ENCODE measurements at regions not wholly inside any gene's neighbourhood (a gene's known extent, or its start where the extent isn't known, plus 50 kb on each side); places are given as distances from the start of the nearest gene placed in this dataset.
"Not testable (repeated sequence)": the region's sequence is repeated elsewhere in the genome, so short reads cannot be mapped to it uniquely, and the experiment has no call there.

DNA sequence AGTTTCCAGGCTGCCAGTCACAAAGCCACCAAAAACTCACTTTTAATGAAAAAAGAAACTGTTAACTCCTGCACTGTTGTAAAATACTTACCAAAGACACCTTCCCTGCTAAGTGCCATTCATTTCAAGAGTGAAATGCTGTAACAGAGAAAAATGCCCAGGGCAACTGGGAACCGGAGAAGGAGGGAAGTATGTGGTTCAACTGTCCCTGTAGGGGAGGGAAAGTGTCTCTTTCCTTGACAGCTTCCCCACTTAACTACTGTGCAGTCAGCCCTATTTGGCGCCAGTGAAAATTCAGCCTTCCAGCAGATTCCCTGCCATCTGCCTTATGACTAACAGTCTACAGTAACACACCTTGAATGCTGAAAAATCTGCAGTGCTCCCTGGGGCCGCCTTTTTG, 789.0 kb downstream of the DIAPH3 start:
- no peak for DNase-seq

DNA sequence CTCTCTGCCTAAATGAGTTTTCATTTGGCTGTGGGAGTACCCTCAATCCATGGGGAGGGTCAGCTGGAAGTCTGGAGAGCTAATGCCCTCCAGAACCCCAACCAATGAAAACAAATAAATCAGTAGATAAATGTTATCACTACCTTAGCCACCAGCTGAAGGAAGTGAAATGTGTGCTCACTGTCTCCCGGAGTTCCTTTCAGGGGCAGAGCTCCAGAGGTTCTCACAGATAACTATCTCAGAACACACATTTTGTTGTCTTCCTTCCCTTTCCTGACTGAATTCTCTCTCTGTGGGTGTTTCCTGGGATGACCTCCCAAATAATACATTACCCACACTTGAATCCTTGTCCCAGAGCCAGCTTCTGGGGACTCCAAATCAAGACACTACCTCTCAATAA, 779.6 kb downstream of the DIAPH3 start:
- no peak for DNase-seq

DNA sequence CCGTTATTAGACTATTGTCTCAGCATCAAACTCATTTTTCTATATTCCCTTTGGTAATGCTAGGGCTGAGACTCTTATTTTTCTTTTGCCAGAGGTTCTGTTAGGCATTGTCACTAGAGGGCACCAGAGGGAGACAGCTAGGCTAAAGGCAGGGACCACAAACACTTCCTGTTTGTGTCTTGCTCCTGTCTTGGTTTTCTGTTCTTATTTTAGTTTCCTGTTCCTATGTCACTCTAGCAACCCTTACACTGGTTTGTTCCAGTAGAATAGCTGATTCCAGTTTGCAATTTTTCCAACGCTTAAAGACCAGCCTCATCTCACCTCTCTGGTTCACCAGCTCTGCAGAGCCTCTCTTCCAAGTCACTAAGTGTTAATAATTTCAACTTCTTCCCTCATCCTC, 772.0 kb downstream of the DIAPH3 start:
- DNase-seq = peak in 2 of 4 experiments; percentile 4 to 20

DNA sequence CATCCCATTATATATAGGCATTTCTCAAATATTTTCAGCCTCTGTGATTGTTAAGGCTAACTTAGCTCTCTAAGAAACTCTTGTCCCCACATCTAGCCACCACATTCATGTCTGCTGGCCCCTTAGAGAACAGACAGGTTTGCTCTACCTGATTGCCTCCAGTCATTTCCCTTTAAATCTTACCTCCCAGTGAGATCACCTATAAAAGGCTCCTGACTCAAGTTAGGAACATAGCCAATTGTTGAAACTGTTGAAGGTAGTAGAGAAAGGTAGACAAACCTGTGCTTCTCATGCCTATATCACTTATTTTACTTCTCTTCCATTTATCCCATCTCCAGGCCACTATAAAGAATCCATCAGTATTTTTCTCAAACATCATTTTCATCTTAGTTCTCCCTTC, 771.4 kb downstream of the DIAPH3 start:
- DNase-seq = no peak

DNA sequence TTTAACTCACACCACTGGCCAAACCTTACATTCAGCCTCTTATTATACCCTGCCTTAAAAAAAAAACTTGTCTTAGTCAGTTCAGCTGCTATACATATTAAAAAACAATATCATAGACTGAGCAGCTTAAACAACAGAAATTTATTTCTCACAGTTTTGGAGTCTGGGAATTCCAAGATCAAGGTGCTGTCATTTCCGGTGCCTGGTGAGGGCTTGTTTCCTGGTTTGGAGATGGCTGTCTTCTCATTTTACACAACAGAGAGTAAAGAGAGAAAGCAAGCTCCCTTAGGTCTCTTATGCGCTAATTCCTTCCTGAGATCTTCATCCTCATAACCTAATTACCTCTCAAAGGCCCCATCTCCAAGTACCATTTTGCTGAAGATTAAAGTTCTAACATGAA, 769.2 kb downstream of the DIAPH3 start:
- no peak for DNase-seq

DNA sequence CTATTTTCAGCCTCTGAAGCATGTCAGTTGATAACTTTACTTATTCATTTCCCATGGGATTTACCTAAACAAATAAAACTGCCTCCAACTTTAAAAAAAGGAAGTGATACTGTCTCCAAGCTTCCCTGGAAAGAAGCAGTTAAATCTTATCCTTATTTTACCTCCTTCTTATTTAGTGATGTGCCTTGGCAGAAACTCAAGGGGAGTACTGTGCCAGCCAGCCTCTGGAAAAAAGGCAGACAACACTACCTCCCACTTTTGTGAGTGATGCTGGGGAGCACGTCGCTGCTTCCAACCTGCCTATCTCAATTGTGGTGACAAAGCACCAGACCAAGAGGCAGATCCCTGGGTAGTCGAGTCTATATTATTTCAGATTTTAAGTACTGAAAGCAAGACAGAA, 765.6 kb downstream of the DIAPH3 start:
- no peak for DNase-seq

DNA sequence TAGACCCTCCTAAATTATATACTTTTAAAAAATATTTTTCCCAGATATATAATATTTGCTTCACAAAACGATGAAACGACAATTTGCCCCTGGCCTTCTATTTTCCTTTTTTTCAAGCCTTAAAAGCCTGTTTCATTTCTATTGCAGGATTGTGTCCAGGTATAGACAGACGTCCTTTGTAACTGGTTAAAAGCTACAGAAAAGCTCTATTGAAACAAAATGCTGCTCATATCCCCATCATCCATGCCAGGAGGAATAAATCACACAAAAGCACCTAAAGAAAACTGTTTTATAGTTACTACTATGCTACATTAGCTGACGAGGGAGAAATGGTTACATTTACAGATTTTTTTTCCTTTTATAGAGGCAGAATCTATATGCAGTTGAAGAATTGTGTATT, 765.1 kb downstream of the DIAPH3 start:
- no peak for DNase-seq

DNA sequence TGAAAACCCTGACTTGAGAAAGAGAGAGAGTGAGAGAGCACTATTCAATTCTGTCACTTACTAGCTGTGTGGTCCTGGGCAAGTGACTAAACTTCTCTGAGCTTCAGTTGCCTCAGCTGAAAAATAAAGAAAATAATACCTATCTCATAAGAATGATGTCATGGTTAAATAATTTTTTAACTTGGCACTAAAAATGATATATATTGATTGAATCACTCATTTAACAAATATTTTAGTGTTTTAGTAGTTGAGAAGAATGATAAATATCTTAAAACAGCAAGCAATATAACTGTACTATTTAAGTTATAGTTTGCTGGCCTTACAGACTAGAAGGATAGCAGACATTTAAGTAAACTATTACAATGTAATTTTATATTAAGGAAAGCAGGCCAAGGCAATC, 764.2 kb downstream of the DIAPH3 start:
- no peak for DNase-seq

DNA sequence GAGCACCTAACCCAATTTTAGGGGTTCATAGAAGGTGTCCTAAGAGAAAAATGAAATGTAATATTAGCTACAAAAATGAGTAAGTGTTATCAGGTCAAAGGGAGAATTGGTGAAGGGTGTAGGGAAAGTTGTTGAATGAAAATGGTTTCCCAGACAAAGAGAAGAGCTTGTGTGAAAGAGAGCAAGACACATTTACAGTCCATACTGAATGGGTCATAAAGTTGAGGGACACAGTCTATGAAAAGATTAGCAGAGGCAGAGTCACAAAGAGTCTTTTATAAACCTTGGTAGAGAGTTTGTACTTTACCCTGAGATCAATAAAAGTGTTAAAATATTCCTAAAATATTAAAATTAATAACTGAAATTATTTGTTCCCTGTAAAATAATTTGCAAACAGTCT, 759.4 kb downstream of the DIAPH3 start:
- DNase-seq = no peak

DNA sequence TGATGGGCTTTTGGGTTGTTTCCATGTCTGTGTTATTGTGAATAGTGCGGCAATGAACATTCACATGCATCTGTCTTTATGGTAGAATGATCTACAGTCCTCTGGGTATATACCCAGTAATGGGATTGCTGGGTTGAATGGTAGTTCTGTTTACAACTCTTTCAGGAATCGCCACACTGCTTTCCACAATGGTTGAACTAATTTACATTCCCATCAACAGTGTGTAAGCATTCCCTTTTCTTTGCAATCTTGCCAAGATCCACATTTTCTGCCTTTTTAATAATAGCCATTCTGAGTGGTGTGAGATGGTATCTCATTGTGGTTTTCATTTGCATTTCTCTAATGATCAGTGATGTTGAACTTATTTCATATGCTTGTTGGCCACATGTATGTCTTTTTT, 756.5 kb downstream of the DIAPH3 start:
- DNase-seq = not testable (repeated sequence)

DNA sequence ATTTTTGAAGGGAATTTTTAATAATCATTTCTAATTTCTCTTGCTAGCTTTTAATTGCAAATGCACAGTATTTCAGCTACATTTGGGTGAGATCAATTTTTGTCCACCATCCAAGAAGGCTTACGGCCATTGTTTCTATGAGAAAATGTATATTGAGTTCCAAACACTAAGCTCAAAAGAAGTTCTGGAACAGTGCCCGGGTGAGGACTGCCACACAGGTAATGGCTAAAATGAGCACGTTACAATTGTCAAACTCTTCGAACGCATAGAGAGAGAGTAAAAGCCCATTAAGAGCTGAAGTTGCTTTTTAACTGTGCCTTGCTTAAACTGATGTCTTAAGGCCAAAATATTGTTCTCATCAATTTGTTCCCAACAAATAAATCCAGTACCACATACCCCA, 755.0 kb downstream of the DIAPH3 start:
- DNase-seq = no peak

DNA sequence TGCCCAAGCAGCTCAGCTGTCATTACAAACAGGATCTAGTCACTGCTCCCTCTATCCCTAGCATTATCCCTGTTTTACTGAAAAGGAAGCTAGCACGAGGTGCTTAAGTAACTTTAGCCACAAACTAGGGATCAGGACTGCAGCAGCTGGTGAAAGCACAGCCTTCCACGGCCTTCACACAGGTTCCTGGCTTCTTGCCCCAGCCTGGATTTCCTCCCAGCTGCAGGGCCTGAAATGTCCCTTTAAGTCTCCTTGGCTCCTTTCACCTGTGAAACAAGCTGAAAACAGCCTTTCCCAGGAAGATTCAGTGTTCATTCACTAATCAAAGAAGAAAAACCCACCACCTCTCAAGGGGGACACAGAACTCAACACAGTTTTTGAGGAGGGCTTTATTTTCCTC, 754.5 kb downstream of the DIAPH3 start:
- DNase-seq = no peak

DNA sequence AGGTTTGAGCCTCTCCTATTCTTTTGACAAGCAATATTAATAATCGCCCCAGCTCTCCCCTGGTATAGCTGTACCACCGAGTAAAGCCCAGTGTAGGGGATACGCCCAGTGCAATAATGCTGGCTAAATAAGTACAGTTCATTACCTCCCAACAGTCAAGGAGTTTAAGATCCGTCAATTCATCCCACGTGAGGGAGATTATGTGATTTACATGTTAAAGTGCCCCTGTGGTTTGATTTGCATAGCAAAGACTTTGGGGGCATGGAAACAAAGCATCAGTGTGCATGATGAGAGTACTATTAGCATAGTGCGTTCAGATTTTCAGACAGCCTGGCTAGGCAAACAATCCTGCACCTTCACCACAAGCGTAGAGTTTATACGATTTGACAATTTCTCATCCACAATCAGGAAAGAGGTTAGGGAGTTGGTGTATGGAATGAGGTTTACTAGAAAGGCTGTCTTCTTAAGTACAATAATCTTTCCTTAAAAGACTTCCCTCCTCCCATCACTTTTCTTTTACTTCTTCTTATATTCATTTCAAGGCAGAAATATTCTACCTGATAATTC, 754.0 kb downstream of the DIAPH3 start:
- DNase-seq = no peak

DNA sequence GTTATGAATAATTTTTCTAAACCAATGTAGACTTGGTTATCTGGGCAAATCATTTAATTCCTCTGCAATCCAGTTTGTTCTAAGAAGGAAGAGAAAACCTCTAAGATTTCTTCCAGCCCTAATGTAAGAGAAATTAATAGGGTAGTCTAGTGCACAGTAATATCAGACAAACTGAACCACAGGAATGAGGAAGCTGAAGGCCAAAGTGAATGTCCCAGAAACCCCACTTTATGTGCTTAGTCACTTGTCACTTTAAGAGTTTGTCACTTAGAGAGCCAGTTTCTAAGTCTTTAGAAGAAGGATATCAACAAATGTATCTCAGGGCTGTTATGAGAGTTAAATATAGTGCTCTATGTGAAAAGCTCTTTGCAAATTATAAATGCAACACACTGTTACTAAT, 750.6 kb downstream of the DIAPH3 start:
- DNase-seq = no peak

DNA sequence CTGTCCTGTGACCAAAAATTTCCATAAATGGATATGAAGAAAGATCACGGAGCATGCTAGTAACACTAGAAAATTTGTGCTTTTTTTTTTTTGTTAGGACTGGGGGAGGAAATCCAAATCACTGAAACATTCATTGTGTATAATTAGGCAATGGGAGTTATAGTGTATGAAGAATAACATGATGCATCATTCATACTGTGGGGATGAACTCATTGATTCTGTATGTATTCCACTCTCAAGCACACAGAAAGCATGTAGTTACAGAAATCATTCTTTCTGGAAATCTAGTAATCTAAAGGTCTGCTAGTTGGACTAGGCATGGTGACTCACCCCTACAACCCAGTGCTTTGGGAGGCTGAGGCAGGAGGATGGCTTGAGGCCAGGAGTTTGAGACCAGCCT, 749.7 kb downstream of the DIAPH3 start:
- no peak for DNase-seq

DNA sequence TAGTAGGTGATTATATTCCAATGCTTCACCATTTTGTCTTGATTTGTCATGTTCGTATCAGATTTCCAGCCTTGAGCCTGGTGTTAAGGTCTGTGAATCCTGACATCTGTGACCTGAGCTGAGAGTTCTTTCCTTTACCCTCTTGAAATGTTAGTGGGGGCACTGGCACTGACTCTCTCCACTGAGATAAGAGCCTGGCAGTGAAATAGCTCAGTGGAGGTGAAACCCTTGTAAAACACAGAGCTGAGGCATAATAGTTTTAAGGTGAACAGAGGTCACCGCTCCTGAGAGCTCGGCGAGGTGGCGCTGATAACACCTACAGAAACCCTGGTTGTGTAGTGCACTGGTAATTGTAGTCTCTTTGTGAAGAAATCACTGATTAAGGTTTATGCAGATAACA, 748.2 kb downstream of the DIAPH3 start:
- no peak for DNase-seq

DNA sequence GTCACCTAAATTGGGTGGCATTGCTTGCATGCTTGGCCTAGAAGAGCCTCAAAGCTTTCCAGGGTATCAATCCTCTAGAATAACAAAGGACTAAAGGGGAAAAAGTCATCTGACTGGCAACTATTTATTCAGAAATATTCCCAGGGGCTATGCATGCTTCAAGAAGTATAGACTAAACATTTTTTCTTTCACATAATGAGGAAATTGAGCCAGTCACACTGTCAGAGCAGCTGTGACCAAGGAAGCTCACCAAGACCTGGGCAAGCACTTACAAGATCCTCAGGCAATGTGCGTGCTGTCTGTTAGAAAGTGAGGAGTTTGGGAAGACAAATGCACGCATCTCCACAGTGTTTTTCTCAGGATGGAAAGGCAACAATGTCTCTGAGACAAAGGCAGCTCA, 747.2 kb downstream of the DIAPH3 start:
- no peak for DNase-seq

DNA sequence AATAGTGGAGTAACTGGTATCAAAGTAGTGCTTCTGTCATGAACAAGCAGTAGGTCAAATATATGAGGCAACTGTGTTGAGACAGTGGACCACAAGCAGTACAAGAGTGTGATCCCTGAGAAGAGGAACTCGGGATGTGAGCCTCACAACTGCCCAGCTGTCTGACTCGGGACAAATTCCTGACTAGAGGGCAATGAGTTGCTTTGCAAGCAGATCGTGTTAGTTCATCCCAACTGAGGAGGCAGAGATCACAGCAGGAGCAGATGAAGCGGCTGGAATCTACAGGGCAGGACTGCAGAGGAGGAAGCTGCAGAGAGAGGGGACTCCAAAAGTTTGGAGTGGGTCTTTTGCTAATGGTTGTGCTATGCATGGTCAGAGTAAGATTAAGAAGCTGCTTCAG, 741.1 kb downstream of the DIAPH3 start:
- DNase-seq = no peak

DNA sequence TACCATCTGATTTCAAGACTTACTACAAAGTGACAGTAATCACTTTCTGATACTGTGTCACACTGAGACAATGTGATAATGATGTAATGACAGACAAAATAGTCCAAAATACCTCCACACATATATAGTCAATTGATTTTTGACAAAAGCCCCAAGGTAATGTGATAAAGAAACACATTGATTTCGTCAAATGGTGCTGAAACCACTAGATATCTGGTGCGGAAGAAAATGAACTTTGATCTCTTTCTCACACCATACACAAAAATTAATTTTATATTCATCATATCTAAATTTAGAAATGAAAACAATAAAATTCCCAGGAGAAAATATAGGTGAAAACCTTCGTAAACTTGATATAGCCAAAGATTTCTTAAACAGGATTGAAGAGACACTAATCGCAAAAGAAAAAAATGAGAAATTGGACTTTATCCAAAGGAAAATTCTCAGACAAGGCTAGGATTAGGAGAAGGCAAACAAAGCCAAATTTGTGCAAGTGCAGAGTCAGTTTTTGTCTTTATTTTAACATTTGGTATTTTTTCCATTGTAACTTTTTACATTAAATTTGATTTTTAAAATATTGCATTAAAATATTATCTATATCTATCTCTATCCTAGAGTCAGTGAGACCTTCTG, 739.9 kb downstream of the DIAPH3 start:
- DNase-seq = no peak

DNA sequence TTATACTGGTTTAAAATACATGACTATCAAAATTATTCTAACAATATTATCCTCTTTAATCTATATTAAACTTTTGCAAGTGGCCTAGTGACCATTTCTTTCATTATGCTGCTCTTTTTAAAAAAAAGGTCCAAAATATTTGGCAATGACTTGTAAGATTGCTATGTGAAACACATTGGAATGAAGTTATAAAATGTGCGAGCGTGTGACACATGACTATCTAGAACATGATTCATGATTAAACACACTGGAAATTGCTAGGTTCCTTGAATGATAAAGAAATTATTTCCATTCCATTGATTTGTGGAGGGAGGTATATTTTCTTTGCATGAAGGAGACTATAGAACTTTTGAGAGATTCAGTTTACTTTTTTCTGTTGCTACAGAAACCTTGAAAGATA, 739.1 kb downstream of the DIAPH3 start:
- no peak for DNase-seq

DNA sequence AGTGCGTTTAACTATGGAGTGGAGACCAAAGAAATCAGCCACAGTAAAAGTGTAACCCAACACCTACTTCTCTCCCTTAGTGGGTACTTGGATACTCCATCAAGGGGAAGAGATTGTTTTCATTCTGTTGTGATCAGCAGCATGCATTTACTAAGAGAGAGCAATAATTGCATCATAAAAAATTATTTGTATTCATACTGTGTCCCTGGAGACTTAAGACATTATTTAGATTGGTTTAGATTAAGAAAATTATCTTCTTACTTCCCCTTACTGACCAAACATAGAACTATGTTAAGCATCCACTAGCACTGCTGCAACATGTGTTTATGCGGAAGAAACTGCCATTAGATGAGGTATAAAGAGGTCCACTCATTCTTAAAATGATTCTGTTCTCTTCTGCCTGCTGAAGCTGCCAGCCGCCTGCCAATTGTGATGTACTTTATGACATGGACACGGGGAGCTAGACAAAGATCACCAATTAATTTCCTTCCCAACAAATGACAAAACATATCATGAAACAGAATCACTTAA, 738.5 kb downstream of the DIAPH3 start:
- no peak for DNase-seq

DNA sequence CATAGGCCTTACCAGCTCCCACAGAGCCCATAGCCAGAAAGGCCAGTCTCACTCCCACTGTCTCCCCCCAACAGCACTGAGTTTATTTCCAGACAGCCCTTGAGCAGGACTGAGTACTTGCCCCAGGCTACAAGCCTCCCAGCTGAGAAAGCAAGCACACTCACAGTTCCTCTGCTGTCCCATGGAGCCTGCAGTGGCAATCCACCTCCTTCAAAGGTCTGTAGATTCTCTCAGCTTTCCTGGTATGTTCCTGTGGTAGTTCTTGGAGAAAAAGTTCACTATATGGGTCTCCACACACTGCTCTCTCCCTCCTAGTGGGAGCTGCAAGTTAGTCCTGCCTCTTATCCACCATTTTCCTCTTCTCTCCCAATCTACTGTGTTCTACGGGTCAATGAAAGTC, 728.7 kb downstream of the DIAPH3 start:
- DNase-seq = no peak

DNA sequence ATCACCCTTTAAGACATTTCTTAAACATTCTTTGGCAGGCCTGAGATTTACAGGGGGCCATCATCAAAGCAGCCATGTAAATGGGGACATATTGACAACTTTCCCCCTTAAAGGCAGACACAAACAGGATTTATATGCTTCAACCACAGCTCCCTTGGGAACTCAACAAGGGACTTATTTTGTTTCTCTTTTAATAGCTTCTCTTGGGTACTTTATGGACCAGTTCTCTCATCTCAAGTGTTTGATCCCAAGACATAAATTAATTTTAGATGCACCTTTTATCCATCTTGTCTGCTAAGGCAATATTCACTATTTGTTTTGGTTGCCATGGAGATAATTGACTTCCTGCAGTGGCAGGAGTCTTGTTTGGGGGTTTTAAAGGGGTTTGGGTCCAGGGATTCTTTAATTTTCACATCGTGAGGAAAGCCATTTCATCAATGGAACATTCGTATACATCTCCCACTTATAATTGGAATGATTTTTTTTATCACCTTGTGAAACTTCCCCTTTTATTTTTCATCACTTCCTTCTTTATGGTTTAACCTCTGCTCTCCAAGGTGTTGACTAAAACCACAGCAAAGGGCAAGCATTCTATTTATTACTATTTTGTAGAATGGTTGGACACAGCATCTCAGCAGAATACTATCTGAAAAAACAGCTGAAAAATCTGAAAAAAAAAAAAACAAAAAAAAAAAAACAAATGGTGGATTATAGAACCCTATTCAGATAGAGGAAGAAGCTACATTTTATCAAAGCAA, 726.0 kb downstream of the DIAPH3 start:
- no peak for DNase-seq

DNA sequence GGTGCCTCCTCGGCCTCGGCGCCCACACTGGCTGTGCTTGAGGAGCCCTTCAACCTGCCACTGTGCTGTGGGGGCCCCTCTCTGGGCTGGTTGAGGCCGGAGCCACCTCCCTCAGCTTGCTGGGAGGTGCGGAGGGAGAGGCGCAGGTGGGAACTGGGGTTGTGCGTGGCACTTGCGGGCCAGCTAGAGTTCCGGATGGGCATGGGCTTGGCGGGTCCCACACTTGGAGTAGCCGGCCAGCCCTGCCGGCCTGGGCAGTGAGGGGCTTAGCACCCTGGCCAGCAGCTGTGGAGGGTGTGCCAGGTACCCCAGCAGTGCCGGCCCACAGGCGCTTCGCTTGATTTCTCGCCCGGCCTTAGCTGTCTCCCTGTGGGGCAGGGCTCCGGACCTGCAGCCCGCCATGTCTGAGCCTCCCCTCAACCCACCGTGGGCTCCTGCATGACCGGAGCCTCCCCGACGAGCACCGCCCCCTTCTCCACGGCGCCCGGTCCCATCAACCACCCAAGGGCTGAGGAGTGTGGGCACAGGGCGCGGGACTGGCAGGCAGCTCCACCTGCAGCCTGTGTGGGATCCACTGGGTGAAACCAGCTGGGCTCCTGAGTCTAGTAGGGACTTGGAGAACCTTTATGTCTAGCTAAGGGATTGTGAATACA, 723.8 kb downstream of the DIAPH3 start:
- no peak for DNase-seq

Data from activated CD4-positive, CD25-positive, alpha-beta regulatory T cell (primary cell).